DND-41 (cell line): ENCODE measurements at regions not wholly inside any gene's neighbourhood (a gene's known extent, or its start where the extent isn't known, plus 50 kb on each side); places are given as distances from the start of the nearest gene placed in this dataset.

Source experiments
- ATAC-seq: fragments of 200-7000 bp; cut with Tn5 transposase; 3 replicates; pipeline ENCODE4 v1.9.1; 2021; ENCODE audit warnings: low read depth; ENCODE audit not compliant: insufficient read depth
- DNase-seq: peaks from one replicate; pipeline ENCODE4 v3.0.0-alpha.2; 2020
- H2AFZ ChIP-seq: 2 replicates; pipeline ENCODE4 v1.6.0; 2012; ENCODE audit warnings: low read depth, low read length
- H3K27ac ChIP-seq: 2 replicates; pipeline ENCODE4 v1.5.1; 2012; ENCODE audit warnings: low read length, inconsistent platforms
- H3K27me3 ChIP-seq: fragments of 200-600 bp; sonication (generic); 2 replicates; pipeline ENCODE4 v1.6.0; 2012; ENCODE audit warnings: low read length, mild to moderate bottlenecking, inconsistent platforms; ENCODE audit not compliant: insufficient read depth, poor library complexity
- H3K36me3 ChIP-seq: 2 replicates; pipeline ENCODE4 v1.5.1; 2012; ENCODE audit warnings: low read length, inconsistent platforms; ENCODE audit not compliant: insufficient read depth
- H3K4me1 ChIP-seq: 2 replicates; pipeline ENCODE4 v1.5.1; 2012; ENCODE audit warnings: mild to moderate bottlenecking, low read length; ENCODE audit not compliant: insufficient read depth
- H3K4me2 ChIP-seq: 2 replicates; pipeline ENCODE4 v1.6.0; 2012; ENCODE audit warnings: mild to moderate bottlenecking, moderate library complexity, low read length, inconsistent platforms; ENCODE audit not compliant: insufficient read depth
- H3K4me3 ChIP-seq, 2 experiments: fragments of 200-600 bp in 1 of 2; shearing (Covaris generic) in 1 of 2; 2 replicates each; pipeline ENCODE4 v1.5.1; 2012 to 2016; ENCODE audit warnings: inconsistent platforms in 2 of 2, low read length in 2 of 2, mild to moderate bottlenecking in 2 of 2, low read depth in 1 of 2, moderate library complexity in 1 of 2
- H3K79me2 ChIP-seq: 2 replicates; pipeline ENCODE4 v1.6.0; 2012; ENCODE audit warnings: low read length, inconsistent platforms; ENCODE audit not compliant: insufficient read depth
- H3K9ac ChIP-seq: 2 replicates; pipeline ENCODE4 v1.6.0; 2012; ENCODE audit warnings: low read depth, mild to moderate bottlenecking, inconsistent platforms, low read length, moderate library complexity
- H3K9me3 ChIP-seq: 2 replicates; pipeline ENCODE4 v1.5.1; 2012; ENCODE audit warnings: low read length, moderate library complexity, mild to moderate bottlenecking, inconsistent platforms; ENCODE audit not compliant: insufficient read depth, severe bottlenecking
- H4K20me1 ChIP-seq: 2 replicates; pipeline ENCODE4 v1.6.0; 2012; ENCODE audit warnings: low read length; ENCODE audit not compliant: insufficient read depth
- EZH2 ChIP-seq: IDR thresholded peaks from 3 replicates; pipeline ENCODE4 v1.6.1; 2012; ENCODE audit warnings: borderline replicate concordance, low read depth, mild to moderate bottlenecking, moderate library complexity, low read length, inconsistent platforms; ENCODE audit not compliant: severe bottlenecking
- TF ChIP-seq, protein P1 (sequence below): IDR thresholded peaks from 2 replicates; pipeline ENCODE4 v1.5.1; 2012; ENCODE audit warnings: borderline replicate concordance, low read length, moderate library complexity, mild to moderate bottlenecking; ENCODE audit not compliant: poor library complexity, severe bottlenecking; ENCODE audit errors: extremely low read depth

GRCh38 chr4:58272311-58272710, 1162.1 kb upstream of the IGFBP7 start:
- Histone ChIP-seq H3K4me2 (no peak overlapping the region), H3K27ac (no peak overlapping the region), H3K36me3 (no peaks in the 10 kb centered on the region), H3K79me2 (no peaks in the 10 kb centered on the region), H3K4me3 (no peak overlapping the region), H3K9ac (no peak overlapping the region), H3K27me3 (no peaks in the 10 kb centered on the region), H3K4me1 (no peaks in the 10 kb centered on the region), H2AFZ (no peak overlapping the region), H4K20me1 (no peaks in the 10 kb centered on the region), H3K9me3 (peaks cover 5% of the 10 kb centered on the region)
- ATAC-seq (no peak), DNase-seq (no peak)
- TF ChIP-seq, protein P1, sequence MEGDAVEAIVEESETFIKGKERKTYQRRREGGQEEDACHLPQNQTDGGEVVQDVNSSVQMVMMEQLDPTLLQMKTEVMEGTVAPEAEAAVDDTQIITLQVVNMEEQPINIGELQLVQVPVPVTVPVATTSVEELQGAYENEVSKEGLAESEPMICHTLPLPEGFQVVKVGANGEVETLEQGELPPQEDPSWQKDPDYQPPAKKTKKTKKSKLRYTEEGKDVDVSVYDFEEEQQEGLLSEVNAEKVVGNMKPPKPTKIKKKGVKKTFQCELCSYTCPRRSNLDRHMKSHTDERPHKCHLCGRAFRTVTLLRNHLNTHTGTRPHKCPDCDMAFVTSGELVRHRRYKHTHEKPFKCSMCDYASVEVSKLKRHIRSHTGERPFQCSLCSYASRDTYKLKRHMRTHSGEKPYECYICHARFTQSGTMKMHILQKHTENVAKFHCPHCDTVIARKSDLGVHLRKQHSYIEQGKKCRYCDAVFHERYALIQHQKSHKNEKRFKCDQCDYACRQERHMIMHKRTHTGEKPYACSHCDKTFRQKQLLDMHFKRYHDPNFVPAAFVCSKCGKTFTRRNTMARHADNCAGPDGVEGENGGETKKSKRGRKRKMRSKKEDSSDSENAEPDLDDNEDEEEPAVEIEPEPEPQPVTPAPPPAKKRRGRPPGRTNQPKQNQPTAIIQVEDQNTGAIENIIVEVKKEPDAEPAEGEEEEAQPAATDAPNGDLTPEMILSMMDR = no peak
- no peak for TF ChIP-seq EZH2

GRCh38 chr4:58265734-58266133, 1155.5 kb upstream of the IGFBP7 start:
- H2AFZ ChIP-seq = no peak overlapping the region
- H3K4me1 ChIP-seq = no peaks in the 10 kb centered on the region
- no peak overlapping the region for H3K4me2 ChIP-seq
- no peak for ATAC-seq
- no peak for DNase-seq
- H3K4me3 ChIP-seq = no peak overlapping the region
- H3K27me3 ChIP-seq = no peaks in the 10 kb centered on the region
- H3K9me3 ChIP-seq = peaks cover 5% of the 10 kb centered on the region
- no peak overlapping the region for H3K27ac ChIP-seq
- no peaks in the 10 kb centered on the region for H3K79me2 ChIP-seq
- TF ChIP-seq, protein P1 = no peak
- TF ChIP-seq EZH2 = no peak
- H4K20me1 ChIP-seq = no peaks in the 10 kb centered on the region
- no peak overlapping the region for H3K9ac ChIP-seq
- no peaks in the 10 kb centered on the region for H3K36me3 ChIP-seq

GRCh38 chr4:58261526-58261925, 1151.3 kb upstream of the IGFBP7 start:
- H3K36me3 ChIP-seq = no peaks in the 10 kb centered on the region
- H2AFZ ChIP-seq = no peak overlapping the region
- no peaks in the 10 kb centered on the region for H3K4me1 ChIP-seq
- H3K27ac ChIP-seq = no peak overlapping the region
- no peak for TF ChIP-seq EZH2
- TF ChIP-seq, protein P1 = no peak
- H3K9ac ChIP-seq = no peak overlapping the region
- no peak overlapping the region for H3K4me3 ChIP-seq
- H3K27me3 ChIP-seq = no peaks in the 10 kb centered on the region
- no peak for ATAC-seq
- no peak for DNase-seq
- H3K79me2 ChIP-seq = no peaks in the 10 kb centered on the region
- no peak overlapping the region for H3K4me2 ChIP-seq
- no peaks in the 10 kb centered on the region for H3K9me3 ChIP-seq
- H4K20me1 ChIP-seq = no peaks in the 10 kb centered on the region

GRCh38 chr4:58254291-58254690, 1144.1 kb upstream of the IGFBP7 start:
- Histone ChIP-seq H3K4me1 (no peaks in the 10 kb centered on the region), H3K4me2 (no peak overlapping the region), H4K20me1 (no peaks in the 10 kb centered on the region), H3K9me3 (no peaks in the 10 kb centered on the region), H3K36me3 (no peaks in the 10 kb centered on the region), H3K9ac (no peak overlapping the region), H3K79me2 (no peaks in the 10 kb centered on the region), H3K27ac (no peak overlapping the region), H3K4me3 (no peak overlapping the region), H3K27me3 (no peaks in the 10 kb centered on the region), H2AFZ (no peak overlapping the region)
- no peak for TF ChIP-seq EZH2
- TF ChIP-seq, protein P1 = no peak
- DNase-seq (no peak), ATAC-seq (no peak)
